AG10803 (cell line): ENCODE measurements at regions not wholly inside any gene's neighbourhood (a gene's known extent, or its start where the extent isn't known, plus 50 kb on each side); places are given as distances from the start of the nearest gene placed in this dataset.
"Not testable (repeated sequence)": the region's sequence is repeated elsewhere in the genome, so short reads cannot be mapped to it uniquely, and the experiment has no call there.

Experiments used
- DNase-seq: peaks from one replicate; pipeline ENCODE4 v3.0.0; 2010; ENCODE audit warnings: low read depth
- H3K4me3 ChIP-seq: 2 replicates; pipeline ENCODE4 v1.5.1; 2011; ENCODE audit warnings: mild to moderate bottlenecking, low read length, control low read depth
- TF ChIP-seq, protein P1 (sequence below): conservative IDR thresholded peaks from 2 replicates; pipeline ENCODE4 v1.5.1; 2011; ENCODE audit warnings: mild to moderate bottlenecking, low read length, control low read depth, inconsistent platforms

DNA sequence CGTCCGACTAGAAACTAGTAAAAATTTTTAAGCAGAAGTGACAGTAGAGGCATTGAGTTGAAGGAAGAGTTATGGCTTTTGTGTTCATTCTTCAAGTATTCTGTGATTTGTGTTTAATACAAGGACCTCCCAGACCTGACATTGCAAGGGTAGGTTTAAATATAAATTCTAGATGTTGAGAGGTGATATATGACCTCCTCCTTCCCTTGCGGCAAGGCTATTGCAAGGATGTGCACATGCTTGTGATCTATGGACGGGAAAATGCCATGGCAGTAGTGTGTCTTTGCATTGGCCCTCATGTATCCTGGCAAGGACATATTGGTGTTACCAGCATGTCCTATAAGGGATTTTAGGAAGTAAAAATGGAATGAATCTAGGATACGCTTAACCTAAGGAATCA lies 143.5 kb downstream of the NEDD1 start:
- no peak for DNase-seq
- TF ChIP-seq, protein P1, sequence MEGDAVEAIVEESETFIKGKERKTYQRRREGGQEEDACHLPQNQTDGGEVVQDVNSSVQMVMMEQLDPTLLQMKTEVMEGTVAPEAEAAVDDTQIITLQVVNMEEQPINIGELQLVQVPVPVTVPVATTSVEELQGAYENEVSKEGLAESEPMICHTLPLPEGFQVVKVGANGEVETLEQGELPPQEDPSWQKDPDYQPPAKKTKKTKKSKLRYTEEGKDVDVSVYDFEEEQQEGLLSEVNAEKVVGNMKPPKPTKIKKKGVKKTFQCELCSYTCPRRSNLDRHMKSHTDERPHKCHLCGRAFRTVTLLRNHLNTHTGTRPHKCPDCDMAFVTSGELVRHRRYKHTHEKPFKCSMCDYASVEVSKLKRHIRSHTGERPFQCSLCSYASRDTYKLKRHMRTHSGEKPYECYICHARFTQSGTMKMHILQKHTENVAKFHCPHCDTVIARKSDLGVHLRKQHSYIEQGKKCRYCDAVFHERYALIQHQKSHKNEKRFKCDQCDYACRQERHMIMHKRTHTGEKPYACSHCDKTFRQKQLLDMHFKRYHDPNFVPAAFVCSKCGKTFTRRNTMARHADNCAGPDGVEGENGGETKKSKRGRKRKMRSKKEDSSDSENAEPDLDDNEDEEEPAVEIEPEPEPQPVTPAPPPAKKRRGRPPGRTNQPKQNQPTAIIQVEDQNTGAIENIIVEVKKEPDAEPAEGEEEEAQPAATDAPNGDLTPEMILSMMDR = no peak
- no peak overlapping the region for H3K4me3 ChIP-seq

DNA sequence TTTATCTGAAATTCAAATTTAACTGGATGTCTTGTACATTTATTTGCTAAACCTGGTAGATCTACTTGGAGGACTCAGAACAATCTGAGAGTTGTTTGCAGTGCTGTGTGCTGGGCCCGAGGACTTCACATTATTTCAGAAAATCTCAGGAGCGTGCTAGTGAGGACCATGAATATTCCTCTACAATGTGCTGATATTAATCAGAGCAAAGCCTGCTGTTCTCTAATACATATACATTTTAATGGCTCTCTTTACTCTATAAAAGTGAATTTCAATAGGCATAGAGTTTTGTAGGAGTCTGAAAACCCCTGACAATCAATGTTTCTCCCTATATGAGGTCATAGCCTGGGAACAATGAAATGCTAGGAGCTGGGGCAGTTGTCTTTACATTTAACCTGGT lies 144.3 kb downstream of the NEDD1 start:
- no peak overlapping the region for H3K4me3 ChIP-seq
- TF ChIP-seq, protein P1 = no peak
- DNase-seq = no peak

DNA sequence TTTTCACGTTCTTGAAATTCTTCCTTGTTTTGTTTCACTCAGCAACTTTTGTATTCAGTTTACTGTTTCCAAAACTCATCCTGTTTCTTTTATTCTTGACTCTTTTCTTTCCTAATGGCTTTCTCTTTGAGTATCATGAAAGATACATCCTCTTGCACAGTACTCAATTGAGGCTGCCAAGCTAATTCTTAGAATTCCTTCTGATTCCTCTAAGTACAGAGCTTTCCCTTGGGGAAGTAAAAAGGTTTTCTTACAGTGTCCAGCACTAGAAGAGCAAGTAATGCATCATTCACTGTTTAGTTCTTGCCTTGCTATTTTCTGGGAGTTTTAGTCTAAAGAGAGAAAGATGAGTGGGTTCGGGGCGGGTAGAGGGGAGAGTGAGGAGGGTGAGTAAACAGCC lies 154.1 kb downstream of the NEDD1 start:
- H3K4me3 ChIP-seq = no peak overlapping the region
- TF ChIP-seq, protein P1 = no peak
- no peak for DNase-seq

DNA sequence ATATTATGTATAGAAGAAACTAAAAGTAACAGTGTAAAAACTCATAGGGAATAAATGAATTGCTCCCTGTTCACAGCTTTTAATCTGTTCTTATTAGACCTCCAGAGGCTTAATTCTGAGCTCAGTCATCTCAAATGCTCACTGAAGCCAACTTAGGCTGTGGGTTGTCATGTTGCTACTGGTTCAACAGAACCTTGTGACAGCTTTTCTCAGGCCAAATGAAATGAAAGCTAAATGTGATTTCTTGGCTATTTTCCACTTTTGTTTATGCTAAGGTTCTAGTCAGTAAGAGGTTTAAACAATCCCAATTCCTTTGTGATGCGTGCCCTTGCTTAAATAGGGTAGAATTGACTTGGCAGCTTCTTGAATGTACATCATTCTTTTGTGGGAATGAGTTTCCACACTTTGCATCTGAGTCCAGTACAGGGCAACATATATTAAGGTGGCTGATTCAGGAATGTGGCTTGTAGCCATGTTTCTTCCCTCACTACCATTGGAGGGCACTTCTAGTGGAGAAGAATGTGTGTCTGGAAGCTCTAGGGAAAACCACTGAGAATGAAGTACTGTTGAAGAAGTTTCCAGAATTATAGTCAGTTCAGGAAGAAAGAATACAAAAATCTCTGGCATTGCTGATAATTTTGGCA lies 156.4 kb downstream of the NEDD1 start:
- TF ChIP-seq, protein P1 = no peak
- no peak overlapping the region for H3K4me3 ChIP-seq
- DNase-seq = no peak

DNA sequence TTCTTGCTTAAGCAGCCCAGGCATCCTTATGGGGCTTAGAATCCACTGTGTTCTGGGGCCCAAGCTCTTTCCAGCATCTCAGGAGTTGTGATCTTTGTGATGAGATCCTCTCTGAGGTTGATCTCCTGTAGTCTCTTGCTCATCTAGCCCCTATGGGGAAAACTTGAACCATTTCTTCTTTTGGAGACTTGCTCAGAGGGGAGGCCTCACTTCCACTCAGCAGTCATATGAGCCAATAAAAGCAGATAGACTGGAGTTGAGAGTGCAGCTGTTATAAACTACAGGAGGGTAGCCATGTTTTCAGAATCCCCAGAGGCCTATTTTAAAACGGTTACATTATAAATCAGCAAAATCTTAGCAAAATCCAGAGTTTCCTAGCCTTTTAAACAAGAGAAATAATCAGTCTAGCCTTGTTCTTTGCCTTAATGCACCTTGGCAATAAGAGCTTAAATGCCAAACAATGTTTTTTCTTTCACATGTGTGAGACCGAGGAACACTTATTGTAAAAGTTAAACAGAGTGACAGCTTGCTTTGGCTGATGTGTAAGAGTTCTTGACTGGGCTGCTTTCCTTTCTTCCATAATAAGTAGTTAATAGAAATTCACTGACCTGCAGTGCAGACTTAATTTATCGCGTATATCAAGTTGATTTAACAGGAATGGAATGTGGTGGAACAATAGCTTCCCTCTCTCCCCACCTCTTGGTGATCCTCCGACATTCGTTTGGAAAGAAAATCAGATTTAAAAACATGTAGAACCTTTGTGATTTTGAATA lies 168.3 kb downstream of the NEDD1 start:
- no peak for DNase-seq
- H3K4me3 ChIP-seq = no peak overlapping the region
- TF ChIP-seq, protein P1 = no peak

DNA sequence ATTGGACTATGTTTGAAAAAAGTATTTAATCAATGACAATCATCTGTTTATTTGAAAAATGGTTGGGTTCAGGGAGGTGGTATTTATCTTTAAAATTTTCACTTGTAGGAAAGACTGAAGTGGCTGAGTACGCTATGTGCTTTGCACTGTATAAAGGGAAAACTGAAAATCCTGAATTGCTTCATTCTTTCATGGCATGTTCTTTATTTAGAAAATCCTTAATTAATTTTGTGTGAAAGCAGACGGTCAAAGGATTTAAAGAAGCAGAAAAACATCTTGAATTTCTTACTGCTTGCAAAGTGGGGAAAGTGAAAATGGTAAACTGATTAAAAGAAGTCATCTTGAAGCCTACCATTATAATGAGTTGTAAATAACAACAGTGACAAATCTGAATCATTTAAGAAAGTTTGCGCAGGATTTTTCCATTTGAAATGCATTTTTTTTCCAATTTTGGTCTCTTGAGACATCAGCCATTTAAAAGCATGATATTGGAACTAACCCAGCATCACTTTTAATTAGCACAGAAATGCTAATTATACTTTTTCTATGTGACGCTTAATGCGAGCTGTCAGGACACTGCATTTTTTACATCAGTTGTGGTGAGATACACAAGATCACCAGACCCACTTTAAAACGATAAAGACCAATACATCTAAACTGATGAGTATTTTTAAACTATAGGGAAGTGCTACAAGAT lies 169.0 kb downstream of the NEDD1 start:
- DNase-seq = no peak
- no peak overlapping the region for H3K4me3 ChIP-seq
- TF ChIP-seq, protein P1 = no peak

DNA sequence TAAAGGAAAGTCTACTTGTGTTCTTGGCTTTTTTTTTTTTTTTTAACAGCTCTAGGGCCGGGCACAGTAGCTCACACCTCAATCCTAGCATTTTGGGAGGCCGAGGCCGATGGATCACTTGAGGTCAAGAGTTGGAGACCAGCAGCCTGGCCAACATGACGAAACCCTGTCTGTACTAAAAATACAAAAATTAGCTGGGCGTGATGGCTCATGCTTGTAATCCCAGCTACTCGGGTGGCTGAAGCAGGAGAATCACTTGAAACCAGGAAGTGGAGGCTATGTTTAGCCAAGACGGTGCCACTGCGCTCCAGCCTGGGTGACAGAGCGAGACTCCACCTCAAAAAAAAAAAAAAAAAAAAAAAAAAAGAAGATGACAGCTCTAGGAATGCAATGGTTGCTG lies 169.9 kb downstream of the NEDD1 start:
- not testable (repeated sequence) for H3K4me3 ChIP-seq
- DNase-seq = peak; percentile 2
